C4-2B (cell line): ENCODE measurements at regions not wholly inside any gene's neighbourhood (a gene's known extent, or its start where the extent isn't known, plus 50 kb on each side); places are given as distances from the start of the nearest gene placed in this dataset.

Source experiments
- H3K27ac ChIP-seq: fragments of 450-650 bp; 2 replicates; pipeline ENCODE4 v1.5.1; 2017
- CTCF ChIP-seq: fragments of 450-650 bp; conservative IDR thresholded peaks from 2 replicates; pipeline ENCODE4 v1.5.1; 2017; ENCODE audit warnings: mild to moderate bottlenecking
- ZFX ChIP-seq: fragments of 450-650 bp; IDR thresholded peaks from 2 replicates; pipeline ENCODE4 v1.6.1; 2017

- no peak for TF ChIP-seq ZFX
- H3K27ac ChIP-seq = no peak overlapping the region
Measured at GRCh38 chr6:1542764-1543163, 67.0 kb upstream of the FOXC1 start.

- TF ChIP-seq ZFX = no peak
- TF ChIP-seq CTCF = no peak
- H3K27ac ChIP-seq = no peak overlapping the region
Measured at GRCh38 chr6:1544000-1544399, 65.7 kb upstream of the FOXC1 start.

- H3K27ac ChIP-seq = no peak overlapping the region
- no peak for TF ChIP-seq CTCF
- TF ChIP-seq ZFX = no peak
Measured at GRCh38 chr6:1544603-1545002, 65.1 kb upstream of the FOXC1 start.

GRCh38 chr6:1545654-1546053 is 64.1 kb upstream of the FOXC1 start:
- TF ChIP-seq ZFX = no peak
- no peak for TF ChIP-seq CTCF
- H3K27ac ChIP-seq = no peak overlapping the region

GRCh38 chr6:1547785-1548184 is 61.9 kb upstream of the FOXC1 start:
- H3K27ac ChIP-seq = no peak overlapping the region
- no peak for TF ChIP-seq ZFX
- no peak for TF ChIP-seq CTCF

GRCh38 chr6:1551249-1551648 is 58.5 kb upstream of the FOXC1 start:
- peak overlapping the region; percentile 58 for H3K27ac ChIP-seq
- no peak for TF ChIP-seq CTCF
- TF ChIP-seq ZFX = no peak

- peak; percentile 82 for TF ChIP-seq CTCF
- no peak for TF ChIP-seq ZFX
- H3K27ac ChIP-seq = peak overlapping the region; percentile 58; the same call in 1 of the 2 replicates
Measured at GRCh38 chr6:1552296-1552761, 57.4 kb upstream of the FOXC1 start.

GRCh38 chr6:1553562-1554083 is 56.1 kb upstream of the FOXC1 start:
- no peak for TF ChIP-seq CTCF
- TF ChIP-seq ZFX = no peak
- H3K27ac ChIP-seq = peak overlapping the region; percentile 84
